Activated CD4-positive, CD25-positive, alpha-beta regulatory T cell (primary cell): ENCODE measurements at regions not wholly inside any gene's neighbourhood (a gene's known extent, or its start where the extent isn't known, plus 50 kb on each side); places are given as distances from the start of the nearest gene placed in this dataset.
"Not testable (repeated sequence)": the region's sequence is repeated elsewhere in the genome, so short reads cannot be mapped to it uniquely, and the experiment has no call there.

Experiments
- DNase-seq, 4 experiments: peaks; one replicate each; lab custom pipeline; 2025; lab: John Stamatoyannopoulos, UW

DNA sequence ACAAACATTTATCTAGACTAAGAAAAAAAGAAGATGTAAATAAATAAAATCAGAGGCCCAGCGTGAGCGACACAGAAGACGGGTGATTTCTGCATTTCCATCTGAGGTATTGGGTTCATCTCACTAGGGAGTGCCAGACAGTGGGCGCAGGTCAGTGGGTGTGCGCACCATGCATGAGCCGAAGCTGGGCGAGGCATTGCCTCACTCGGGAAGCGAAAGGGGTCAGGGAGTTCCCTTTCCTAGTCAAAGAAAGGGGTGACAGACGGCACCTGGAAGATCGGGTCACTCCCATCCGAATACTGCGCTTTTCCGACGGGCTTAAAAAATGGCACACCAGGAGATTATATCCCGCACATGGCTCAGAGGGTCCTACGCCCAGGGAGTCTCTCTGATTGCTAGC is 79.5 kb upstream of the ABCD2 start:
- not testable (repeated sequence) for DNase-seq

GRCh38 chr12:39697108-39697507 is 77.5 kb upstream of the ABCD2 start:
- DNase-seq: no peak

- no peak for DNase-seq
Measured at GRCh38 chr12:39692258-39692853, 72.8 kb upstream of the ABCD2 start.

- DNase-seq: no peak
Measured at GRCh38 chr12:39685854-39686657, 66.5 kb upstream of the ABCD2 start.

- no peak for DNase-seq
Measured at GRCh38 chr12:39682689-39683477, 63.3 kb upstream of the ABCD2 start.

DNA sequence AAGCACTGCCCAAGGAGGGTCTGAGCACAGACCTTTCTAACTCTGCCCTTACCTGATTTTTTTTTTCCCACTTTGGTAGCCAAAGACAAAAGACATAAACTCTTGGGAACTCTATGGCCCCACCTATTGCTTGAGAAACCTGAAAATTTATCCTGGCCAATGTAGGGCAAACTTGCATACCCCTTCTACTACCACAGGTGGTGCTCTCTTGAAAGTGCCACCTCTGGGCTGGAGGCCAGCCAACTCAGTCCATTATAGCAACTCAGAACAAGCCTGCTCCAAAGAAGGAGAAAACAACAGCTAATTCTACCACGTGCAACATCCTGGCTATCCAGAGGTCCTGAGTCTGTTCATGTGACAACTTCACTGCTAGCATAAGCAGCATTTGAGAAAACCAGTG is 55.7 kb upstream of the ABCD2 start:
- no peak for DNase-seq

GRCh38 chr12:39672976-39673375 is 53.4 kb upstream of the ABCD2 start:
- no peak for DNase-seq

DNA sequence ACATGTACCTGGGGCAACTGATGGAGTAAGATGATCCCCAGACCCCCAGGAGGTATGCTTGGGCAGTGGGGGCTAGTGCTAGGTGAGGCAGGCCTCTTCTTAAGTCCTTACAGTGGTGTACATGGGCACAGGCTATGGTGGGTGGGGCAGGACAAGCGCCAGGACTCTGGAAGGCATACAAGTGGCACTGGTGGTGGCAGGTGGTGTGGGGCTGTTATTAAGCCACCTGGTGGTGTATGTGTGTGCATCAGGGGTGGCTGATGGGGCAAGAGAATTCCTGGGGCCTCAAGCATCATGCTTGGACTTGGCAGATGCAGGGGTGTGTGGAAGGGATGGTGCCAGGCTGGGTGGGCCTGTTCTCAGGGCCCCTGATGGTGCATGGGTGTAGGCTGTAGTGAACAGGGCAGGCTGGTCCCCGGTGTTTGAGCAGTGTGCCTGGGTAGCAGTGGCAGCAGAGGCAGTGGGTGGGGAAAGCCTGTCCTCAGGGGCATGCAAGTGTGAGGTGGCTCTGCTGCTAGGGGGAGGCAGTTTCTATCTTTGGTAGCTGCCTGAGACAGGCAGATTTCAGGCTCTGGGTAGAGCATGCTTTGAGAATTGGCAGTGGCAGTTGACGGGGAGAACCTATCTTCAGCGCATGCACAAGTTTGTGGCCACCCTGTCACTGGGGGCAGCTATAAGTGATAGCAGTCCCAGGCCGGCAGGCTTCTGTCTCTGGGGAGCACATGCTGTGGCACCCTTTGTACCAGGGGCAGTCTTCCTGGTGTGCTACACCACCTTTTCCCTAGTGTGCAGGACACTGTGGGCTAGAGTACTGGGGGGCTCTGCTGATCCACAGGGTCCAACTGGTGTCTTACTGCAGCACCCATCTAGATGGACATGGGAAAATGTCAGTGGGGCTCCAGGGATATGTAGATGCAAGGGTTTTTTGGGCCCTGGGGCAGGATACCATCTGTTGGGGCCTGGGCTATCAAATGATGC is 52.6 kb upstream of the ABCD2 start:
- no peak for DNase-seq

- DNase-seq: peak in 2 of 4 experiments; percentile 3
Measured at GRCh38 chr12:39669539-39669938, 49.9 kb upstream of the ABCD2 start.
